Spinal cord (tissue), 9 donors: ENCODE measurements at regions not wholly inside any gene's neighbourhood (a gene's known extent, or its start where the extent isn't known, plus 50 kb on each side); places are given as distances from the start of the nearest gene placed in this dataset.
A peak's percentile ranks its signal among the peaks of the same experiment; 100 is the strongest.

Experiments
- DNase-seq, 6 donors: peaks; one replicate each; pipeline versions ENCODE4 v3.0.0 to v3.0.0-alpha.2; 2013 to 2015; ENCODE audit warnings: low spot score in 6 of 6, low read depth in 4 of 6
- H3K27ac ChIP-seq: one replicate; pipeline ENCODE4 v1.5.1; 2013; ENCODE audit warnings: low read depth, low read length, control low read depth
- H3K27me3 ChIP-seq: one replicate; pipeline ENCODE4 v1.6.1; 2013; ENCODE audit warnings: low read length; ENCODE audit not compliant: control insufficient read depth, insufficient read depth
- H3K36me3 ChIP-seq: one replicate; pipeline ENCODE4 v1.6.1; 2013; ENCODE audit warnings: low read length; ENCODE audit not compliant: control insufficient read depth, insufficient read depth
- H3K4me1 ChIP-seq: one replicate; pipeline ENCODE4 v1.6.1; 2013; ENCODE audit warnings: low read length; ENCODE audit not compliant: control insufficient read depth, insufficient read depth
- H3K4me3 ChIP-seq: one replicate; pipeline ENCODE4 v1.5.1; 2013; ENCODE audit warnings: low read depth, low read length, control low read depth
- H3K9me3 ChIP-seq: one replicate; pipeline ENCODE4 v1.6.1; 2013; ENCODE audit warnings: low read length; ENCODE audit not compliant: control insufficient read depth, insufficient read depth
- WGBS: methylation state at CpG from one replicate; pipeline ENCODE4 v1.1.5; 2013; ENCODE audit warnings: missing lambda C conversion rate; ENCODE audit not compliant: insufficient coverage; 5-methylcytosine and 5-hydroxymethylcytosine counted together
- donor health status: healthy.

DNA sequence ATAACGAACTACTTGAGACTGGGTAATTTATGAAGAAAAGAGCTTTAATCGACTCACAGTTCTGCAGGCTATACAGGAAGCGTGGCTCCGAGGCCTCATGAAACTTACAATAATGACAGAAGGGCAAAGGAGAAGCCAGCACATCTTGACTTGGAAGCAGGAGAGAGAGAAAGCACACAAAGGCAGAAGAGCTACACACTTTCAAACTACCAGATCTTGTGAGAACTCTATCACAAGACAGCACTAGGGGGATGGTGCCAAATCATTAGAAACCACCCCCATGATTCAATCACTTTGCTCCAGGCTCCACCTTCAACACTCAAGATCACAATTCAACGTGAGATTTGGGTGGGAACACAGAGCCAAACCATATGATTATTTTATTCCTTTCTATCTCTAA lies 655.9 kb upstream of the SYT4 start:
- H3K4me3 ChIP-seq: no peak overlapping the region
- no peaks in the 10 kb centered on the region for H3K27me3 ChIP-seq
- H3K4me1 ChIP-seq: no peaks in the 10 kb centered on the region
- 80% methylated on average over 1 of the region's 5 CpGs for WGBS
- H3K27ac ChIP-seq: no peak overlapping the region
- no peaks in the 10 kb centered on the region for H3K36me3 ChIP-seq
- no peak for DNase-seq
- no peaks in the 10 kb centered on the region for H3K9me3 ChIP-seq

DNA sequence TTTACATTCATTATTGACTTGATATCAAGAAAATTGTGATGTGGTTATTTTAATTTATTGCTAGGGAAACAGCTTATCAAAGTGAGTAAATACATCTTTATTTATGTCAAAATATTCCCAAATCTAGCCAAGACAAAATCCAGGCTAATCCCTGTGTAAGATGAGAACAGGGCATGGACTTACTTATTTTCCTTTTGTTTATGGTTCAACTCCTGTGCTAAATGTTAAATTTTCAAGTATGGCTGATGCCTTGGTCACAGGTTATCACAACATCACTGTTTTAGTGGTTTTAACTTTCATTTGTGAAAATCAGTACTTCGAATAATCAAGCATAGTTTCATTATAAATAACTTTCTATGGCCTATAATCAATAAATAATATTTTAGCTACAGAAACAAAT lies 657.0 kb upstream of the SYT4 start:
- no peak for DNase-seq
- no peaks in the 10 kb centered on the region for H3K4me1 ChIP-seq
- no peaks in the 10 kb centered on the region for H3K36me3 ChIP-seq
- no peak overlapping the region for H3K27ac ChIP-seq
- H3K27me3 ChIP-seq: no peaks in the 10 kb centered on the region
- no peak overlapping the region for H3K4me3 ChIP-seq
- WGBS: no CpG with 5 or more reads among the region's 1 CpG
- no peaks in the 10 kb centered on the region for H3K9me3 ChIP-seq

DNA sequence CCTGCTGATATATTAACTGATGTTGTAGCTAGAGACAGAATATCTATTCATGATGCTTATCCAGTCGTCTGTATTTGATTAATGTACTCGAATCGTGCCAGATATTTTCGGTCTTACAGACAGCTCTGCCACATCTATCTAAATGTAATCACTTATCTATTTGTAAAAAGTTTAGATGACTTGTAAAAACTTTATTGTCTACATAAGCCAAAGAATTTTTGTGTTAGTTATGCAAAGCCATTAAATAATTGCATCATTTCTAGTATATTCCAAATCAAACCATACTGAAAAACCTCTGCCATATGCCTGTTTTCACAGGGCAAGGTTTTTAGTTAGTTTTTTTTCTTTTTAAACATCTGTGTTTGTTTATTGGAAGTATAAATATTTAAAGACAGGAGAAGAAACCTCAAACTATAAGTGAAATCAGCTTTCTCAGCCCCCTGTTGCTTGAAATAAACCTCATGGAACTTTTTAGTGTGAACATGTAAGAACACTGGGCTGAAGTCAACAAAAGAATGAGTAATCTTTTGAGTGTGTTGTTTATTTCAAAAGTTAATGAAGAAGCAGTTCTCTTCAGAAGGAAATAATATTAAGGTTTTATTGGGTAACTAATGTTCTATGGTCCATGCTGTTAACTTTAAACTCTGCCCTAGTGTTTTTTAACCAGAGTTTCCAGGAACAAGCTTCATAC lies 657.6 kb upstream of the SYT4 start:
- no peaks in the 10 kb centered on the region for H3K9me3 ChIP-seq
- H3K36me3 ChIP-seq: no peaks in the 10 kb centered on the region
- H3K4me1 ChIP-seq: no peaks in the 10 kb centered on the region
- H3K27ac ChIP-seq: no peak overlapping the region
- peak in 1 of 6 donors; percentile 56 for DNase-seq
- no CpG with 5 or more reads among the region's 4 CpGs for WGBS
- no peak overlapping the region for H3K4me3 ChIP-seq
- no peaks in the 10 kb centered on the region for H3K27me3 ChIP-seq

DNA sequence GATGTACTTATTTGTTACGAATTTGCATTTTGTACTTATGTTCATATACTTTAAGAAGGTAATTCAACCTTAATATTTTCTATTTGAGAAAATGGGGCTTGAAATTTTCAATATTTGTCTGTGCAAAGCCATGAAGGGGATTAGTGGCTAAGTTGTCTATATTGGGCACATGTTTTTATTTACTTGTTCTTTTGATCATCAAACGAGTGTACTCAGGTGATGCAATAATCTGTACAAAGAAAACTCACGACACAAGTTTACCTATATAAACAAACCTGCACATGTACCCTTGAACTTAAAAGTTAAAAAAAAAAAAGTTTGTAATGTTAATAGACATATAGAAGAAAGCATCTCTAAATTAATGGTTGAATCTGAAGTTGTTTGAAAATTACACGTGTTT lies 658.9 kb upstream of the SYT4 start:
- H3K27me3 ChIP-seq: no peaks in the 10 kb centered on the region
- no peak overlapping the region for H3K27ac ChIP-seq
- no CpG with 5 or more reads among the region's 4 CpGs for WGBS
- no peak overlapping the region for H3K4me3 ChIP-seq
- no peaks in the 10 kb centered on the region for H3K4me1 ChIP-seq
- no peaks in the 10 kb centered on the region for H3K9me3 ChIP-seq
- no peaks in the 10 kb centered on the region for H3K36me3 ChIP-seq
- no peak for DNase-seq

DNA sequence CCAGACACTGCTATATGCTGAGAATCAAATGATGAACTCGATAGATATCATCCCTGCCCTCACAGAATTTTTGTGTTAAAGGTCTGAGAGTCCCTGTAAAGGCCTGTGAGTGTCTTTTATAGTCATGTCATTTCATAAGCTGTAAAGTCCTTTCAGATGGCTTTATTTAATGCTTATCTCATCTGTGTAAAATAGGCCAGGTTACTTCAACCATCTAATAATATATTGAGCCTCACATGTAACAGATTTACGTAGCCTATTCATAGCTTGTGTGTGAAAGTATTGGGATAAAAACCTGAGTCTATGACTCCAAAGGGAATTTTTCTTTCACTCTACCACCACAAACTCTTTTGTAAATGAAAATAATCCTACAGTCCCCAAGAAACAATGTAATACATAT lies 672.0 kb upstream of the SYT4 start:
- Histone ChIP-seq H3K9me3 (peaks cover 6% of the 10 kb centered on the region), H3K27ac (no peak overlapping the region), H3K36me3 (no peaks in the 10 kb centered on the region), H3K27me3 (no peaks in the 10 kb centered on the region), H3K4me3 (no peak overlapping the region), H3K4me1 (no peaks in the 10 kb centered on the region)
- DNase-seq: no peak
- WGBS: no CpG with 5 or more reads among the region's 2 CpGs

DNA sequence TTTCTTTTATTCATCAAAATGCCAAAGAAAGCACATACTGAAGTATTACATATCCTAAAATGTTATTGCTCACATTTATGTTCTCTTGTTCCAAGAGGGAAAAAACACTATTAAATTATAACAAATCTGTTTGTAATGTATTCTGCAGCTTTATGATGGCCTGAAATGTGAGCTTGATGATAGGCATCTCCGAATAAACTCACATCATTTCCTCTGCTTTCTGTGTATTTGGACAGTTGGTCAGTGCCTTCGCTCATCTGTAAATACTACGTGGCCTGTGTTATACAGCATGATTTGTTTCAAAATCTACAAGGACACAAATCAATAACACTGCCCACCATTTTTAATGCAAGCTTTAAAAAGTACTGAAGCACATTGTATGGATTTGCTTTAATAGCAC lies 672.8 kb upstream of the SYT4 start:
- no peaks in the 10 kb centered on the region for H3K27me3 ChIP-seq
- no peak overlapping the region for H3K27ac ChIP-seq
- H3K4me1 ChIP-seq: no peaks in the 10 kb centered on the region
- no peak overlapping the region for H3K4me3 ChIP-seq
- WGBS: 70% methylated on average over 2 of the region's 3 CpGs
- no peak for DNase-seq
- no peaks in the 10 kb centered on the region for H3K36me3 ChIP-seq
- peaks cover 6% of the 10 kb centered on the region for H3K9me3 ChIP-seq

DNA sequence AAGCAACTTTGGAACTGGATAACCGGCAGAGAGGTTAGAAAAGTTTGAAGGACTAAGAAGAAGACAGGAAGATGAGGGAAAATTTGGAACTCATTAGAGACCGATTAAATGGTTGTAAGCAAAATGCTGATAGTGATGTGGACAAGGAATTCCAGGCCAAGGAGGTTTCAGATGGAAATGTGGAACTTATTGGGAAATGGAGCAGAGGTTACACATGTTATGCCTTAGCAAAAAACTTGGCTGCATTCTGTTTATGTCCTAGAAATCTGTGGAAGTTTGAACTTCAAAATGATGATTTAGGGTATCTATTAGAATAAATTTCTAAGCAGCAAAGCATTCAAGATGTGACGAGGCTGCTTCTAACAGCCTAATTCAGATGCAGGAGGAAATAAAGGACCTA lies 675.1 kb upstream of the SYT4 start:
- DNase-seq: no peak
- 83% methylated on average over 3 of the region's 3 CpGs for WGBS
- Histone ChIP-seq H3K4me3 (no peak overlapping the region), H3K4me1 (no peaks in the 10 kb centered on the region), H3K36me3 (no peaks in the 10 kb centered on the region), H3K9me3 (peaks cover 6% of the 10 kb centered on the region), H3K27ac (no peak overlapping the region), H3K27me3 (no peaks in the 10 kb centered on the region)

DNA sequence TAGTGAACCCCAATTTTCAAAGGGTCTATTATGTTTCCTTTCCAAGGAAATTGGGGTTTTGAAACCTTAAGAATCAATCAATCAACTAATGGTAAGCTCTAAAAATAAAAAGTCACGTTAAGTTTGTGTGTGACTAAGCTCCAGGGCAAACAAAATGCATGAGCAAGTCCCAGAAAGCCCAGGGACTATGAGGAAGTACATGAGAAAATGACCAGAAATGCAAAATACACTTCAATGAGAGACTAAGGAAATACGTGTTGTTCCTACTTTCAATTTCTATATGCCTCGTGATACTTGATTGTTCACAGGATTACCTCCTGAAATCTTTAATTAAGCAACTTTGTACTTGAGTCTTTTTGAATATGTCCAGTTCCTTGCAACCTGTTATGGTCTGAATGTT lies 684.4 kb upstream of the SYT4 start:
- no peaks in the 10 kb centered on the region for H3K4me1 ChIP-seq
- WGBS: no CpG with 5 or more reads among the region's 3 CpGs
- H3K27me3 ChIP-seq: no peaks in the 10 kb centered on the region
- no peaks in the 10 kb centered on the region for H3K9me3 ChIP-seq
- H3K4me3 ChIP-seq: no peak overlapping the region
- no peak for DNase-seq
- H3K36me3 ChIP-seq: no peaks in the 10 kb centered on the region
- H3K27ac ChIP-seq: no peak overlapping the region

DNA sequence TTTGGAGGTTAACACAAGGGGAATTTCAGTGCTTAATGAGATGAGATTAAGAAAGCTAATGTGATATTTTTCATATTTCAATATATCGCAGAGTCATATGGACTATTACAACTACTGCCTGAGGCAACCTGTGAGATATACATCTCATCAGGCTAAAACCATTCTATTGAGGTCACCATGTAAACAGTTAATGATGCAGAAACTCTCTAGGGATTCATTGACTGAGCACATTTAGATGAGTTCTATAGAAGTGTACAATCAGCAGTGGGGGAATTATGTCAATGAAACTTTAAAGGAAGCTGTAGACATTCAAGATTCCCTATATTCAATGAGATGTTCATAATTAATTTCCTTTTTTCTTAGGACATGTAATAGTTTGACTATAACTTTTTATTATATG lies 687.4 kb upstream of the SYT4 start:
- DNase-seq: peak in 1 of 6 donors; percentile 51
- Histone ChIP-seq H3K4me1 (no peaks in the 10 kb centered on the region), H3K27me3 (no peaks in the 10 kb centered on the region), H3K9me3 (no peaks in the 10 kb centered on the region), H3K27ac (no peak overlapping the region), H3K36me3 (no peaks in the 10 kb centered on the region), H3K4me3 (no peak overlapping the region)
- no CpG with 5 or more reads among the region's 1 CpG for WGBS

DNA sequence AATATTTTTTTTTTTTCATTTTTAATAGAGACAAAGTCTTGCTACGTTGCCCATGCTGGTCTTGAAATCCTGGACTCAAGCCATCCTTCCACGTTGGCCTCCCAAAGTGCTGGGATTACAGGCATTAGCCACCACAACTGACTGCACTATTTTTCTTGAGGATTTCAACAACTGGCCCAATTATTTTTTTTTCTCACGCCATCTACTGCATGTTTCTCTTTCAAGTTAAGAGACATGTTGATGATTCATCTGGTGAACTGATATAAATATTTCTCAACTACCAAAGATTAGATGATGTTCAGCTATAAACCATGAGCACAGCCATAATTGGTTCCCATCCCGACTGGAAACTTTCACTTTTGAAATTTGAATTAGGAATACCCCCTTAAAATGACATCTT lies 688.4 kb upstream of the SYT4 start:
- DNase-seq: no peak
- no peak overlapping the region for H3K27ac ChIP-seq
- 83% methylated on average over 2 of the region's 4 CpGs for WGBS

More for the DNA sequence above, 688.4 kb upstream of the SYT4 start:
- H3K9me3 ChIP-seq: no peaks in the 10 kb centered on the region
- H3K4me3 ChIP-seq: no peak overlapping the region
- no peaks in the 10 kb centered on the region for H3K36me3 ChIP-seq
- no peaks in the 10 kb centered on the region for H3K4me1 ChIP-seq
- no peaks in the 10 kb centered on the region for H3K27me3 ChIP-seq
